Liver (tissue), 3 donors: ENCODE measurements at regions not wholly inside any gene's neighbourhood (a gene's known extent, or its start where the extent isn't known, plus 50 kb on each side); places are given as distances from the start of the nearest gene placed in this dataset.
"Not testable (repeated sequence)": the region's sequence is repeated elsewhere in the genome, so short reads cannot be mapped to it uniquely, and the experiment has no call there.

Experiments used
- CTCF ChIP-seq: fragments of 150-350 bp; IDR thresholded peaks from 2 replicates; pipeline ENCODE4 v1.5.1; 2017; ENCODE audit warnings: improper control_type of control experiment, low read depth, low read length; ENCODE audit not compliant: missing input control
- EGR1 ChIP-seq, 2 donors: IDR thresholded peaks; 2 replicates each; pipeline ENCODE4 v1.6.1; 2016 to 2018; ENCODE audit warnings: antibody characterized with exemption in 2 of 2, low read depth in 2 of 2
- GABPA ChIP-seq, 2 donors: IDR thresholded peaks in 1 of 2; conservative IDR thresholded peaks in 1 of 2; 2 replicates each; pipeline ENCODE4 v1.6.1; 2016; ENCODE audit warnings: antibody characterized with exemption in 2 of 2, mild to moderate bottlenecking in 1 of 2, moderate library complexity in 1 of 2
- MAX ChIP-seq: IDR thresholded peaks from 2 replicates; pipeline ENCODE4 v1.6.1; 2016; ENCODE audit warnings: antibody characterized with exemption
- RAD21 ChIP-seq, 2 donors: IDR thresholded peaks; 2 replicates each; pipeline ENCODE4 v1.6.1; 2016; ENCODE audit warnings: antibody characterized with exemption in 2 of 2, mild to moderate bottlenecking in 2 of 2
- REST ChIP-seq: IDR thresholded peaks from 2 replicates; pipeline ENCODE4 v1.6.1; 2016; ENCODE audit warnings: antibody characterized with exemption, mild to moderate bottlenecking
- donor health status: healthy.
- donor health status: healthy.

- not testable (repeated sequence) for TF ChIP-seq CTCF; RAD21 (IDR thresholded peaks at IDR 0.05); GABPA (IDR thresholded peaks at IDR 0.05 in 1 of 2, conservative IDR thresholded peaks at IDR 0.05 in 1 of 2); MAX; REST; EGR1 (IDR thresholded peaks at IDR 0.05; ENCODE audit: low read depth in 2 of 2)
Observed at GRCh38 chr10:46724258-46724657, 145.3 kb downstream of the SYT15 start.
